ENCODE measurements at regions not wholly inside any gene's neighbourhood (a gene's known extent, or its start where the extent isn't known, plus 50 kb on each side); places are given as distances from the start of the nearest gene placed in this dataset.
"Not testable (repeated sequence)": the region's sequence is repeated elsewhere in the genome, so short reads cannot be mapped to it uniquely, and the experiment has no call there.

- DNase-seq, result no peak
Observed at GRCh38 chr6:141580131-141580530, 552.6 kb upstream of the GJE1 start.

DNA sequence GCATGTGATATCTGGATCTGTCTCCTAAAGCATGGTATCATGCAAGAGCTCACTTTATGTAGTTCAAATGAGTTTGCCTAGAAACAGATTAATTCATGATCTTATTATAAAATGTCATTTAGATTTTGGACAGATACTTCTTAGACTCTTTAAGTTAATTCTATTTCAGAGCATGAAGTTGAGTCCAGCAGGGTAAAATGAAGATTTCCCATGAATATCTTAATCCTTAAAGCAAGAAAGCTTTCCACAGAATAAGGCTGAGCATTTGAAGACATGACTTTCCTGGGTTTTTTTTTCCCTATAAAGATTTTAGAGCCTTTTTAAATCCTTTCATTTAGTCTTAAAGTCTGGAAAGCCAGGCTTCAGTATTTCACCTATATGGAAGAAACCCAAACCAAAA, 556.0 kb upstream of the GJE1 start:
- DNase-seq, result no peak

- peak; percentile 82 to 88 for DNase-seq
Observed at GRCh38 chr6:141562851-141563763, 569.6 kb upstream of the GJE1 start.

GRCh38 chr6:141562186-141562811, 570.4 kb upstream of the GJE1 start:
- peak; percentile 12 to 27 for DNase-seq

- DNase-seq, result no peak
Observed at GRCh38 chr6:141561154-141561553, 571.6 kb upstream of the GJE1 start.

DNA sequence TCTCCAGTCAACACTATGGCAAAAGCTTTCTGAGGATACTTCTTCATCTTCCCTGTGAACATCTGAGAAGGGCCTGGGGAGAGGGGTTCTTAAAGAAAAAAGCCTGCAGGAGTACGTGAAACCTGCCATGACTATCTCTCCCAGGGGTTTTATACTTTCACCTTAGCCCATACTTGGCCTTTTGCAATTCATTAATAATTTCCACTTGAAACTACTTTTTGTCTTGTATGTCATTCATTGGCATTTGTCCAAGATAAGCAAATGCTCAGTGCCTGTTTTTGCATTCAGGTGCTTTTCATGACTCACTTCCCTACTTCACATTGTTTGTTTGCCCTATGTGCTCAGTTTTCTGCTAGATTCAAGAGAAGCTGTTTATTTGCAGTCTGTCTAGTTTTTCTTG, 580.3 kb upstream of the GJE1 start:
- DNase-seq, result peak; percentile 30 to 37

DNA sequence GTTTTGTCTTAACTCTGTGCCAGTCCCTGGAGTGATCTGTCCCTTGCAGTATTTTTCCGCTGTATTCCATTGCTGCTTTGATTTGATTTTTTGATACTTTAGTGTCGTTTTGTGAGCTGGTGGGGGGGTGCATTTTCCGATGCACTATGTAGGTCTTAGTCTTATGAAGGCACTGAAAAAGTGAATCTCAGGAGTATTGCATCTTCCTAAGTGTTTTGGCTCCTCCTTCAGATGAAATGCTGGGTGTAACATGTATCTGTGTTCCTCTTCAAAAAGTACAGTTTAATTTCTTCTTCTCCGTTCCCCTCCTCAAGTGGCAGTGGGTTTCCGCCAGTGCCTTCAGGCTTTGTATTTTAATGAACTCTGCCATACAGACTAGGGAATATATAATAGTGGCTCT, 580.7 kb upstream of the GJE1 start:
- no peak for DNase-seq

- no peak for DNase-seq
Observed at GRCh38 chr6:141551318-141551717, 581.4 kb upstream of the GJE1 start.

- no peak for DNase-seq
Observed at GRCh38 chr6:141550471-141550870, 582.3 kb upstream of the GJE1 start.

GRCh38 chr6:141548966-141549365, 583.8 kb upstream of the GJE1 start:
- DNase-seq, result no peak

- DNase-seq, result no peak
Observed at GRCh38 chr6:141541581-141542324, 591.0 kb upstream of the GJE1 start.

DNA sequence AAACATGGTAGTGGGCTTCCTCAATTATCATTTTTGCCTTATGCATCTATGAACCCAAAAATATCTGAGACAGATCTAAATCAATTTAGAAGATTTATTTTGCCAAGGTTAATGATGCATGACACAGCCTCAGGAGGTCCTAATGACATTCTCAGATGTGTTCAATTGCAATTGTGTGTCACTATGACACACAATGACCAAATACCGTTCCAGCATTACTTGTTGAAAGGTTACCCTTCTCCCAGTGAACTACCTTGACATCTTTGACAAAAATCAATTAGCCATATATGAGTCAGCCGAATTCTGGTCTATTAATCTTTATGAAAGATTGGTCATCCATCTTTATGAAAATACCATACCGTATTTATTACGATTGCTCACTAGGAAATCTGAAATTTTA, 592.5 kb upstream of the GJE1 start:
- no peak for DNase-seq

GRCh38 chr6:141539617-141540016, 593.1 kb upstream of the GJE1 start:
- DNase-seq, result no peak

GRCh38 chr6:141532211-141532610, 600.5 kb upstream of the GJE1 start:
- DNase-seq, result no peak

DNA sequence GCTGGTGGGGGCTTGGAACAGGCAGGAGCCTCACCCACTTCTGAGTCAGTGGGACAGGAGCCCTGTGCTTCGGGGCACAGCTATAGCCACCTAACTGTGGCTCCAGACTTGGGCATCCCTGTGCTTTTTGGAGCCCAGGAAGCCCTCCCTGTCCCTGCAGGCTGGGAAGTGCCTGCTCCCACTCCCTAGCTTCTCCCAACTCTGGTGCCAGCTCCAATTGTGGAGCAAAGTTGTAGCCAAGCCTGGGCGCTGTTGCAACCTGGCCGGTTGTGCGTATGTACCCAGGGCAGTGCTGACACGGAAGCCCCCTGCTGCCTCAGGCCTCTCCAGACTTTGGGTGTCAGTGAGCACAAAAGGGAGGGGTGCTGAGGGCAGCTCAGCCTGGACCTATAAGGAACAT, 601.7 kb upstream of the GJE1 start:
- no peak for DNase-seq

GRCh38 chr6:141528596-141528995, 604.1 kb upstream of the GJE1 start:
- no peak for DNase-seq

GRCh38 chr6:141526985-141527384, 605.7 kb upstream of the GJE1 start:
- no peak for DNase-seq

DNA sequence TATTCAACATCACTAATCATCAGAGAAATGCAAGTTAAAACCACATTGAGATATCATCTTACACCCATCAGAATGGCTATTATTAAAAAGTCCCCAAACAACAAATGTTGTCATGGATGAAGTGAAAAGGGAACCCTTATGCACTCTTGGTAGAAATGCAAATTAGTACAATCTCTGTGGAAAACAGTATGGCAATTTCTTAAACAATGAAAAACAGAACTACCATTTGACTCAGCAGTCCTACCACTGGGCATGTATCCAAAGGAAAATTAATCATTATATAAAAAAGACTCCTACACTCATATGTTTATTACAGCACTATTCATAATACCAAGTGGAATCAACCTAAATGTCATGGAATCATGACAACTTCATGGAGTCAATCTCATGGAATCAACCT, 611.3 kb upstream of the GJE1 start:
- DNase-seq, result no peak

- no peak for DNase-seq
Observed at GRCh38 chr6:141513830-141514229, 618.9 kb upstream of the GJE1 start.

DNA sequence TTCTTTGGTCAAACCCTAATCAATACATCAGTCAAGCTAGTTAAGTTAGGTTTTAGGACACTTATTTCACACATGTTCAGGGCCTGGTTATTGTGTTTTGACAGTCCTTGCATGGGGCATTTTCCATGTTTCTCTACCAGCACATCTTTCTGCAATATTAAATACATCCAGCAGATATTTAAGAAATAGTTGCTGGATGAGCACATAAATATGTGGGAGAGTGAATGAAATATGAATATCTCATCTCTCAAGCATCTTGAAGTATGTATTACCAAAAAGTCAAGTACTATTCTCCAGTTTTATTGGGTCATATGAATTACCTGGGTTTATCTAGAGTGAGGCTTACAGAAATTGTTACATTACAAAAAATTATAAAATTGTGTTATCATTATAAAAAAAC, 621.9 kb upstream of the GJE1 start:
- no peak for DNase-seq

DNA sequence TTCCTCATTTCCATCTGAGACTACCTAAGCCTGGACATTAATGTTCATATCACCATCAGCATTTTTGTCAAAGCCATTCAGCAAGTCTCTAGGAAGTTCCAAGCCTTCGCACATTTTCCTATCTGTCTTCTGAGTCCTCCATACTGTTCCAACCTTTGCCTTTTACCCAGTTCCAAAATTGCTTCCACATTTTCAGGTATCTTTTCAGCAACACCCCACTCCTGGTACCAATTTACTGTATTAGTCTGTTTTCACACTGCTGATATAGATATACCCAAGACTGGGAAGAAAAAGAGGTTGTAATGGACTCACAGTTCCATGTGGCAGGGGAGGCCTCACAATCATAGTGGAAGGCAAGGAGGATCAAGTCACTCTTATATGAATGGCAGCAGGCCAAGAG, 626.7 kb upstream of the GJE1 start:
- not testable (repeated sequence) for DNase-seq

DNA sequence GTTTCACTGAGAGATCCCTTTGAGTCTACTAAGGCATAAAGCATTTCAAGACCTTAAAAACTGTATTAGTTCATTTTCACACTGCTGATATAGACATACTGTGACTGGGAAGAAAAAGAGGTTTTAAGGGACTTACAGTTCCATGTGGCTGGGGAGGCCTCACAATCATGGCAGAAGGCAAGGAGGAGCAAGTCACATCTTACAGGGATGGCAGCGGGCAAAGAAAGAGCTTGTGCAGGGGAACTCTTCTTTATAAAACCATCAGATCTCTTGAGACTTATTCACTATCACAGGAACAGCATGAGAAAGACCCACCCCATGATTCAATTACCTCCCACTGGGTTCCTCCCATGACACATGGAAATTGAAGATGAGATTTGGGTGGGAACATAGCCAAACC, 628.4 kb upstream of the GJE1 start:
- not testable (repeated sequence) for DNase-seq

DNA sequence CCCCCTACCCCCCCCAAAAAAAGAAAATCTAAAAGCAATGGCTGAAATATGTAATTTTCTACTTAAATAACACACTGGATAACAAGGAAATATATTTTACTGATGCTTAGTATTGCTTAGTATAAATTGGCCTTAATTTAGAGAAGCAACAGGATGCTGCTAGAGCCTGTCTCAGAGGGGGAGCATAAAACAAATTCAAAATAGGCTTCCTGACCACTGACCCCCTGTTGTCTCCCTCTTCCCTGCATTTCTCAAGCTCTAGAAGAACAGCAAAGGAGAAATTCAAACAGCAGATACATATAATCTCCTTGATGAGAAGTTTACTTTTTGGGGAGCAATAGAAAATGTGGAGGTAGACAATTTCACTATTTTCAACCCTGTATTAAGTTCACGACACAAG, 631.1 kb upstream of the GJE1 start:
- DNase-seq, result no peak
